GM23338 (cell line): ENCODE measurements at regions not wholly inside any gene's neighbourhood (a gene's known extent, or its start where the extent isn't known, plus 50 kb on each side); places are given as distances from the start of the nearest gene placed in this dataset.

ENCODE experiments used
- ATAC-seq: fragments of 200-7000 bp; cut with Tn5 transposase; 3 replicates; pipeline ENCODE4 v1.9.1; 2020
- DNase-seq: peaks from one replicate; pipeline ENCODE4 v3.0.0-alpha.2; 2015; ENCODE audit warnings: low spot score
- H2AFZ ChIP-seq: fragments of 200-600 bp; sonication (generic); 2 replicates; pipeline ENCODE4 v1.8.0; 2016; ENCODE audit warnings: antibody characterized with exemption, mild to moderate bottlenecking, moderate library complexity
- H3F3A ChIP-seq: fragments of 200-600 bp; sonication (generic); replicated peaks from 2 replicates; pipeline ENCODE4 v1.8.0; 2017; ENCODE audit warnings: antibody characterized with exemption, mixed run types, low read depth
- H3K27ac ChIP-seq: fragments of 200-600 bp; sonication (generic); 2 replicates; pipeline ENCODE4 v1.6.1; 2016; ENCODE audit warnings: low read depth
- H3K27me3 ChIP-seq: fragments of 200-600 bp; sonication (generic); 2 replicates; pipeline ENCODE4 v1.8.0; 2016; ENCODE audit warnings: mild to moderate bottlenecking, mixed run types, moderate library complexity; ENCODE audit not compliant: insufficient read depth
- H3K36me3 ChIP-seq: fragments of 200-600 bp; sonication (generic); 2 replicates; pipeline ENCODE4 v1.8.0; 2016; ENCODE audit warnings: mild to moderate bottlenecking; ENCODE audit not compliant: insufficient read depth
- H3K4me1 ChIP-seq: fragments of 200-600 bp; sonication (generic); 2 replicates; pipeline ENCODE4 v1.8.0; 2016; ENCODE audit warnings: mild to moderate bottlenecking, moderate library complexity; ENCODE audit not compliant: insufficient read depth
- H3K4me2 ChIP-seq: fragments of 200-600 bp; sonication (generic); 2 replicates; pipeline ENCODE4 v1.7.1; 2017; ENCODE audit warnings: mixed run types
- H3K4me3 ChIP-seq: fragments of 200-600 bp; sonication (generic); 2 replicates; pipeline ENCODE4 v1.6.1; 2016; ENCODE audit warnings: mixed run types
- H3K79me2 ChIP-seq: fragments of 200-600 bp; sonication (generic); replicated peaks from 2 replicates; pipeline ENCODE4 v1.8.0; 2017; ENCODE audit warnings: mild to moderate bottlenecking; ENCODE audit not compliant: insufficient read depth
- H3K9me2 ChIP-seq: fragments of 200-600 bp; sonication (generic); 2 replicates; pipeline ENCODE4 v1.8.0; 2017; ENCODE audit not compliant: insufficient read depth
- H4K20me1 ChIP-seq: fragments of 200-600 bp; sonication (generic); replicated peaks from 2 replicates; pipeline ENCODE4 v1.8.0; 2017; ENCODE audit warnings: mild to moderate bottlenecking; ENCODE audit not compliant: insufficient read depth
- H3K27ac Mint-ChIP-seq: 2 replicates; pipeline ENCODE4 v1.8.0; 2020; ENCODE audit warnings: inconsistent platforms, mild to moderate bottlenecking, moderate library complexity, mixed read lengths
- H3K27me3 Mint-ChIP-seq: 3 replicates; pipeline ENCODE4 v1.8.0; 2022; ENCODE audit warnings: low read depth, mild to moderate bottlenecking, moderate library complexity, mixed read lengths, inconsistent platforms; ENCODE audit not compliant: insufficient read depth, poor library complexity
- H3K36me3 Mint-ChIP-seq: 3 replicates; pipeline ENCODE4 v1.8.0; 2021; ENCODE audit warnings: low read depth, mild to moderate bottlenecking, inconsistent platforms, moderate library complexity, mixed read lengths
- H3K4me1 Mint-ChIP-seq: 3 replicates; pipeline ENCODE4 v1.8.0; 2020; ENCODE audit warnings: mild to moderate bottlenecking, inconsistent platforms, mixed read lengths
- H3K4me3 Mint-ChIP-seq: 3 replicates; pipeline ENCODE4 v1.8.0; 2021; ENCODE audit warnings: moderate library complexity, mild to moderate bottlenecking, inconsistent platforms, mixed read lengths
- H3K9me3 Mint-ChIP-seq: 3 replicates; pipeline ENCODE4 v1.8.0; 2020; ENCODE audit warnings: moderate library complexity, mild to moderate bottlenecking, inconsistent platforms, mixed read lengths
- CREB1 ChIP-seq: fragments of 250-450 bp; sonication (Bioruptor Pico); IDR thresholded peaks from 2 replicates; pipeline ENCODE4 v1.5.0; 2020; ENCODE audit warnings: low read depth, mild to moderate bottlenecking, moderate library complexity
- ETS1 ChIP-seq: IDR thresholded peaks from 2 replicates; pipeline ENCODE4 v1.6.1; 2016; ENCODE audit warnings: antibody characterized with exemption
- EZH2 ChIP-seq: fragments of 200-600 bp; sonication (generic); IDR thresholded peaks from one replicate; pipeline ENCODE4 v1.8.0; 2017; ENCODE audit warnings: antibody characterized with exemption, mild to moderate bottlenecking, low read depth; ENCODE audit not compliant: unreplicated experiment
- EZH2phosphoT487 ChIP-seq: fragments of 200-600 bp; sonication (generic); IDR thresholded peaks from one replicate; pipeline ENCODE4 v1.8.1; 2018; ENCODE audit warnings: antibody characterized with exemption; ENCODE audit not compliant: unreplicated experiment
- NANOG ChIP-seq: IDR thresholded peaks from 2 replicates; pipeline ENCODE4 v1.6.1; 2016; ENCODE audit warnings: antibody characterized with exemption, borderline replicate concordance
- POLR2AphosphoS5 ChIP-seq: IDR thresholded peaks from 2 replicates; pipeline ENCODE4 v1.6.1; 2016; ENCODE audit warnings: antibody characterized with exemption, low read depth
- REST ChIP-seq: IDR thresholded peaks from one replicate; pipeline ENCODE4 v1.6.1; 2018; ENCODE audit warnings: antibody characterized with exemption; ENCODE audit not compliant: unreplicated experiment
- STAT1 ChIP-seq: IDR thresholded peaks from one replicate; pipeline ENCODE4 v1.6.1; 2016; ENCODE audit warnings: antibody characterized with exemption; ENCODE audit not compliant: unreplicated experiment
- ZNF114 ChIP-seq: fragments of 250-450 bp; sonication (Bioruptor Pico); IDR thresholded peaks from 2 replicates; pipeline ENCODE4 v1.5.0; 2020; ENCODE audit warnings: mild to moderate bottlenecking, moderate library complexity
- ZNF331 ChIP-seq: fragments of 250-450 bp; sonication (Bioruptor Pico); IDR thresholded peaks from 2 replicates; pipeline ENCODE4 v1.5.0; 2020; ENCODE audit warnings: low read depth, mild to moderate bottlenecking, moderate library complexity
- ZNF462 ChIP-seq: fragments of 250-450 bp; sonication (Bioruptor Pico); IDR thresholded peaks from 2 replicates; pipeline ENCODE4 v1.5.0; 2020; ENCODE audit warnings: mild to moderate bottlenecking, moderate library complexity
- TF ChIP-seq, protein P1 (sequence below), 2 experiments: fragments of 200-600 bp in 1 of 2; sonication (generic) in 1 of 2; conservative IDR thresholded peaks; 2 replicates each; pipeline versions ENCODE4 v1.5.1 to v1.6.1; 2016 to 2017; ENCODE audit warnings: antibody characterized with exemption in 2 of 2, low read depth in 2 of 2, mild to moderate bottlenecking in 2 of 2, moderate library complexity in 1 of 2

- TF ChIP-seq REST (no peak), POLR2AphosphoS5 (no peak), NANOG (no peak), CREB1 (CRISPR knock-in tag) (no peak), STAT1 (no peak), ZNF331 (CRISPR knock-in tag) (no peak), ZNF114 (CRISPR knock-in tag) (no peak), ETS1 (no peak), EZH2 (no peak)
Observed at GRCh38 chr1:79874289-79874688, 867.8 kb upstream of the ADGRL4 start (continued).

- Histone ChIP-seq H2AFZ (no peak overlapping the region), H3K4me1 (no peaks in the 10 kb centered on the region), H3K4me2 (no peak overlapping the region), H3F3A (no peaks in the 10 kb centered on the region), H3K79me2 (no peaks in the 10 kb centered on the region), H3K9me2 (peaks cover 9% of the 10 kb centered on the region; the same call in 1 of the 2 replicates), H3K27ac (no peak overlapping the region), H3K27me3 (no peaks in the 10 kb centered on the region), H3K4me3 (no peak overlapping the region), H4K20me1 (no peaks in the 10 kb centered on the region), H3K36me3 (no peaks in the 10 kb centered on the region)
- Mint-ChIP-seq H3K4me1 (no peaks in the 10 kb centered on the region), H3K4me3 (no peak overlapping the region), H3K27me3 (peaks cover 2% of the 10 kb centered on the region), H3K36me3 (no peaks in the 10 kb centered on the region; the same call in 2 of the 3 replicates), H3K9me3 (peaks cover 3% of the 10 kb centered on the region; the same call in 1 of the 3 replicates), H3K27ac (no peak overlapping the region)
- no peak for ATAC-seq
- DNase-seq, result no peak
- TF ChIP-seq, protein P1, sequence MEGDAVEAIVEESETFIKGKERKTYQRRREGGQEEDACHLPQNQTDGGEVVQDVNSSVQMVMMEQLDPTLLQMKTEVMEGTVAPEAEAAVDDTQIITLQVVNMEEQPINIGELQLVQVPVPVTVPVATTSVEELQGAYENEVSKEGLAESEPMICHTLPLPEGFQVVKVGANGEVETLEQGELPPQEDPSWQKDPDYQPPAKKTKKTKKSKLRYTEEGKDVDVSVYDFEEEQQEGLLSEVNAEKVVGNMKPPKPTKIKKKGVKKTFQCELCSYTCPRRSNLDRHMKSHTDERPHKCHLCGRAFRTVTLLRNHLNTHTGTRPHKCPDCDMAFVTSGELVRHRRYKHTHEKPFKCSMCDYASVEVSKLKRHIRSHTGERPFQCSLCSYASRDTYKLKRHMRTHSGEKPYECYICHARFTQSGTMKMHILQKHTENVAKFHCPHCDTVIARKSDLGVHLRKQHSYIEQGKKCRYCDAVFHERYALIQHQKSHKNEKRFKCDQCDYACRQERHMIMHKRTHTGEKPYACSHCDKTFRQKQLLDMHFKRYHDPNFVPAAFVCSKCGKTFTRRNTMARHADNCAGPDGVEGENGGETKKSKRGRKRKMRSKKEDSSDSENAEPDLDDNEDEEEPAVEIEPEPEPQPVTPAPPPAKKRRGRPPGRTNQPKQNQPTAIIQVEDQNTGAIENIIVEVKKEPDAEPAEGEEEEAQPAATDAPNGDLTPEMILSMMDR (conservative IDR thresholded peaks at IDR 0.05; ENCODE audit: low read depth in 2 of 2), result no peak
- no peak for TF ChIP-seq ZNF462 (CRISPR knock-in tag)
- TF ChIP-seq ZNF331 (CRISPR knock-in tag), result no peak
- no peak for TF ChIP-seq NANOG
- TF ChIP-seq EZH2phosphoT487, result no peak
- no peak for TF ChIP-seq ZNF114 (CRISPR knock-in tag)
- TF ChIP-seq POLR2AphosphoS5, result no peak
- TF ChIP-seq CREB1 (CRISPR knock-in tag), result no peak
Observed at GRCh38 chr1:79859212-79859948, 852.9 kb upstream of the ADGRL4 start.
